Spinal cord (tissue), 9 donors: ENCODE measurements at regions not wholly inside any gene's neighbourhood (a gene's known extent, or its start where the extent isn't known, plus 50 kb on each side); places are given as distances from the start of the nearest gene placed in this dataset.

Experiments used
- DNase-seq, 6 donors: peaks; one replicate each; pipeline versions ENCODE4 v3.0.0 to v3.0.0-alpha.2; 2013 to 2015; ENCODE audit warnings: low spot score in 6 of 6, low read depth in 4 of 6
- H3K27ac ChIP-seq: one replicate; pipeline ENCODE4 v1.5.1; 2013; ENCODE audit warnings: low read depth, low read length, control low read depth
- H3K27me3 ChIP-seq: one replicate; pipeline ENCODE4 v1.6.1; 2013; ENCODE audit warnings: low read length; ENCODE audit not compliant: control insufficient read depth, insufficient read depth
- H3K36me3 ChIP-seq: one replicate; pipeline ENCODE4 v1.6.1; 2013; ENCODE audit warnings: low read length; ENCODE audit not compliant: control insufficient read depth, insufficient read depth
- H3K4me1 ChIP-seq: one replicate; pipeline ENCODE4 v1.6.1; 2013; ENCODE audit warnings: low read length; ENCODE audit not compliant: control insufficient read depth, insufficient read depth
- H3K4me3 ChIP-seq: one replicate; pipeline ENCODE4 v1.5.1; 2013; ENCODE audit warnings: low read depth, low read length, control low read depth
- H3K9me3 ChIP-seq: one replicate; pipeline ENCODE4 v1.6.1; 2013; ENCODE audit warnings: low read length; ENCODE audit not compliant: control insufficient read depth, insufficient read depth
- WGBS: methylation state at CpG from one replicate; pipeline ENCODE4 v1.1.5; 2013; ENCODE audit warnings: missing lambda C conversion rate; ENCODE audit not compliant: insufficient coverage; 5-methylcytosine and 5-hydroxymethylcytosine counted together
- donor health status: healthy.

DNA sequence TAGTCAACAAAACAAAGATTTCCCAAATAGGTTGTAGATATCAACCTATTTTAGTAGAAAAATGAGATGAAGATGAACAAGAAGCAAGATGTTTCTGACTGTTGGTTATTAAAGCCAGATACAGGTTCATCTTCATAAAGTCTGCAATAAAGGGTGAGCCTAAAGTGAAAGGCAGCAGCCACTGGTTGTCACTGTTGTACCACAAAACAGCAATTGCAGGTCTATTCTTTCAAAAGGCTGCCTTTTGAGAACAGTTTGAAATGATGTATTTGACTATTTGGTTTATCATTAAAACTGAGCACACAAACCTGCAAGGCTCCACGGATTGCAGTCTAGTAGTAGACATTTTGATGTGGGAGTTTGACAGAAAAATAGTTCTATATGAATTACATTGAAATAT is 543.4 kb downstream of the GBE1 start:
- DNase-seq = peak in 3 of 6 donors; percentile 36 to 93 (median 79)
- H3K4me1 ChIP-seq = no peaks in the 10 kb centered on the region
- no peak overlapping the region for H3K4me3 ChIP-seq
- no CpG with 5 or more reads among the region's 1 CpG for WGBS
- no peaks in the 10 kb centered on the region for H3K36me3 ChIP-seq
- H3K27ac ChIP-seq = no peak overlapping the region
- no peaks in the 10 kb centered on the region for H3K27me3 ChIP-seq
- H3K9me3 ChIP-seq = no peaks in the 10 kb centered on the region

GRCh38 chr3:81217101-81217500 is 544.3 kb downstream of the GBE1 start:
- H3K36me3 ChIP-seq = no peaks in the 10 kb centered on the region
- no peak overlapping the region for H3K4me3 ChIP-seq
- no peak overlapping the region for H3K27ac ChIP-seq
- H3K27me3 ChIP-seq = no peaks in the 10 kb centered on the region
- H3K9me3 ChIP-seq = no peaks in the 10 kb centered on the region
- peak in 2 of 6 donors; percentile 77 to 87 for DNase-seq
- no CpG with 5 or more reads among the region's 2 CpGs for WGBS
- H3K4me1 ChIP-seq = no peaks in the 10 kb centered on the region

GRCh38 chr3:81216192-81216591 is 545.3 kb downstream of the GBE1 start:
- Histone ChIP-seq H3K27me3 (no peaks in the 10 kb centered on the region), H3K9me3 (no peaks in the 10 kb centered on the region), H3K36me3 (no peaks in the 10 kb centered on the region), H3K27ac (no peak overlapping the region), H3K4me1 (no peaks in the 10 kb centered on the region), H3K4me3 (no peak overlapping the region)
- no CpG with 5 or more reads among the region's 4 CpGs for WGBS
- DNase-seq = no peak

- Histone ChIP-seq H3K36me3 (no peaks in the 10 kb centered on the region), H3K27me3 (no peaks in the 10 kb centered on the region), H3K27ac (no peak overlapping the region), H3K4me1 (no peaks in the 10 kb centered on the region), H3K9me3 (no peaks in the 10 kb centered on the region), H3K4me3 (no peak overlapping the region)
- no peak for DNase-seq
- no CpG with 5 or more reads among the region's 1 CpG for WGBS
These were observed 546.8 kb downstream of the GBE1 start for GRCh38 chr3:81214631-81215030.

GRCh38 chr3:81199587-81199986 is 561.9 kb downstream of the GBE1 start:
- WGBS = 20% methylated on average over 2 of the region's 4 CpGs
- Histone ChIP-seq H3K4me1 (no peaks in the 10 kb centered on the region), H3K36me3 (no peaks in the 10 kb centered on the region), H3K27ac (no peak overlapping the region), H3K27me3 (no peaks in the 10 kb centered on the region), H3K9me3 (no peaks in the 10 kb centered on the region), H3K4me3 (no peak overlapping the region)
- DNase-seq = peak in 3 of 6 donors; percentile 40 to 89 (median 65)

DNA sequence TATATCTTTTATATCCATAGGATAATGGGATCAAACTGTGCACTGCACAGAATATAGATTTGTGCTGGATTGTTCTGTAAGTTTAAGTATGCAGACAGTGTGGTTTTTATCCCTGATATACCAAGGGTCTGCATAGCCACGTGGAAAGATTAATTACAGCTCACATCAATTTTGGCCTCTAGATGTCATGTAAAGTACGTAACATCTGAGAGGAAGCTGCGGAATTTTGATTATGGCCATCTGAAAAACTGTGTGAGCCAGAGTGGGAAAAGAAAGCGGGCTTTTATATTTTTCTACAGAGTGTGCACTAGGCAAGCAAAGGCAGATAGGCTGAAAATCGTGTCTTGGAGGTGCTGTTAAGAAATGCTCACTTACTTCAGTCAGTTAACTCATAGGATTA is 562.7 kb downstream of the GBE1 start:
- Histone ChIP-seq H3K36me3 (no peaks in the 10 kb centered on the region), H3K9me3 (no peaks in the 10 kb centered on the region), H3K4me3 (no peak overlapping the region), H3K4me1 (no peaks in the 10 kb centered on the region), H3K27ac (no peak overlapping the region), H3K27me3 (no peaks in the 10 kb centered on the region)
- 27% methylated on average over 2 of the region's 5 CpGs for WGBS
- peak in 2 of 6 donors; percentile 70 to 81 for DNase-seq

DNA sequence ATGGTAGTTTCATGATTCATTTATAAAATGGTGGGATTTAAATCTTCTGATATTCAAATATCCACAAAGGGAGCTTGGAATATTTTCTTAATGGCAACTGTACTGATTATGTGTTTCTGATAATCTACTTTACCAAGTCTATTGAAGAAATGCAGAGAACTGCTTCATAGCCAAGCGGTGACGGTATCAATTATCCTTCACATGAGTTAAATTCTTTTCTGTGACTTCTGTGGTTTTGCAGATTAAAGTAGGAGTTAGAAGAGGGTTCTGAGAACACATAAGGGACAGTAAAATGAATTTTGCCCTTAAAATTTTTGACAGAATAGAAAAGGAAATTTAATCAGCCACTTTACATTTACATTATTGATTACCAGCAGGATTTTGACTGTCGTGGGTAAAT is 563.2 kb downstream of the GBE1 start:
- DNase-seq = peak in 1 of 6 donors; percentile 20
- no peak overlapping the region for H3K4me3 ChIP-seq
- WGBS = no CpG with 5 or more reads among the region's 3 CpGs
- H3K27ac ChIP-seq = no peak overlapping the region
- no peaks in the 10 kb centered on the region for H3K9me3 ChIP-seq
- H3K27me3 ChIP-seq = no peaks in the 10 kb centered on the region
- no peaks in the 10 kb centered on the region for H3K4me1 ChIP-seq
- H3K36me3 ChIP-seq = no peaks in the 10 kb centered on the region

- Histone ChIP-seq H3K27ac (no peak overlapping the region), H3K27me3 (no peaks in the 10 kb centered on the region), H3K4me1 (no peaks in the 10 kb centered on the region), H3K36me3 (no peaks in the 10 kb centered on the region), H3K9me3 (no peaks in the 10 kb centered on the region), H3K4me3 (no peak overlapping the region)
- WGBS = no CpG with 5 or more reads among the region's 3 CpGs
- DNase-seq = peak in 2 of 6 donors; percentile 36 to 72
These were observed 564.1 kb downstream of the GBE1 start for GRCh38 chr3:81197386-81197785.

GRCh38 chr3:81195478-81195877 is 566.0 kb downstream of the GBE1 start:
- no peaks in the 10 kb centered on the region for H3K27me3 ChIP-seq
- WGBS = no CpG with 5 or more reads among the region's 1 CpG
- H3K36me3 ChIP-seq = no peaks in the 10 kb centered on the region
- H3K9me3 ChIP-seq = no peaks in the 10 kb centered on the region
- H3K4me3 ChIP-seq = no peak overlapping the region
- no peak for DNase-seq
- no peak overlapping the region for H3K27ac ChIP-seq
- H3K4me1 ChIP-seq = no peaks in the 10 kb centered on the region

DNA sequence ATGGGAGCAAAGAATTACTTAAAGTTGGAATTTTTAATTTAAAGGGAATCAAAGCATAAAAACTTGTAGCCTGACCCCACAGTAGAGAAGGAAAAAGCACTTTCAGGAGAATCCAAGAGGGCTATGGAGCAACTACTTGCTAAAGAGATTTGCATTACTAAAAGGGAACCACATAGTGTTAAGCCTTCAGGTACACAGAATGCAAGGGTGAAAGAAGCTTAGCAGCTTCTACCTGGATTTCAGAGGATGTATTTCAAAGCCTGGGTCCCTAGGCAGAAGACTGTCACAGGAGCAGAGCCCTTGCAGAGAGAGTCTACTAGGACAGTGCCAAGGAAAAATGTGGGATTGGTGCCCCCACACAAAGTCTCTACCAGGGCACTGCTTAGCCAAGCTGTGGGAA is 575.0 kb downstream of the GBE1 start:
- H3K4me3 ChIP-seq = no peak overlapping the region
- H3K4me1 ChIP-seq = no peaks in the 10 kb centered on the region
- no peak for DNase-seq
- H3K27ac ChIP-seq = no peak overlapping the region
- H3K36me3 ChIP-seq = no peaks in the 10 kb centered on the region
- H3K27me3 ChIP-seq = no peaks in the 10 kb centered on the region
- peaks cover 1% of the 10 kb centered on the region for H3K9me3 ChIP-seq
